ENCODE measurements at regions not wholly inside any gene's neighbourhood (a gene's known extent, or its start where the extent isn't known, plus 50 kb on each side); places are given as distances from the start of the nearest gene placed in this dataset.

GRCh38 chr1:37272626-37273025 is 201.8 kb upstream of the ZC3H12A start (continued):
- TF ChIP-seq ZBTB33 (IDR thresholded peaks at IDR 0.05; ENCODE audit: borderline replicate concordance, low read depth) (no peak), TEAD4 (IDR thresholded peaks at IDR 0.05; ENCODE audit: borderline replicate concordance, insufficient read depth) (no peak), GATA2 (CRISPR knock-in tag; IDR thresholded peaks at IDR 0.05) (no peak), MAX (IDR thresholded peaks at IDR 0.05; ENCODE audit: low read depth) (no peak), NRF1 (IDR thresholded peaks at IDR 0.05; ENCODE audit: low read depth, low read length) (no peak), TAF1 (IDR thresholded peaks at IDR 0.05; ENCODE audit: borderline replicate concordance, low read depth, low read length) (no peak)

- H3K4me2 ChIP-seq: no peak overlapping the region
- H3K79me2 ChIP-seq (ENCODE audit: insufficient read depth): no peaks in the 10 kb centered on the region
- no peaks in the 10 kb centered on the region for H3K9me3 ChIP-seq
- no peak overlapping the region for H2AFZ ChIP-seq (ENCODE audit: low read depth)
- DNase-seq: no peak
- H3K27ac ChIP-seq (ENCODE audit: low read depth in 2 of 2, low read length in 1 of 2): no peak overlapping the region
- H3K4me1 ChIP-seq (ENCODE audit: control insufficient read depth in 1 of 2, insufficient read depth in 2 of 2, low read depth in 1 of 2, low read length in 1 of 2): peaks cover 0 to 14% of the 10 kb centered on the region in 2 experiments; a peak in 1 of 4 replicates
- no peak overlapping the region for H3K9ac ChIP-seq
- no peaks in the 10 kb centered on the region for H3F3A ChIP-seq (replicated peaks; ENCODE audit: insufficient read depth)
- no peaks in the 10 kb centered on the region for H3K9me2 ChIP-seq
- ChIA-PET POLR2A (no interaction called here), CTCF (no interaction called here)
- no peaks in the 10 kb centered on the region for H3K36me3 ChIP-seq (replicated peaks in 1 of 2; ENCODE audit: control insufficient read depth in 1 of 2, insufficient read depth in 2 of 2, low read length in 1 of 2)
- H4K20me1 ChIP-seq (ENCODE audit: insufficient read depth): no peaks in the 10 kb centered on the region
- 15% methylated on average over 2 of the region's 8 CpGs for WGBS (ENCODE audit: low lambda C conversion rate)
- TF ChIP-seq MAX (IDR thresholded peaks at IDR 0.05; ENCODE audit: low read depth) (no peak), RFX5 (IDR thresholded peaks at IDR 0.05; ENCODE audit: low read length) (no peak), ELF1 (IDR thresholded peaks at IDR 0.05) (no peak), FOXJ3 (CRISPR knock-in tag; IDR thresholded peaks at IDR 0.05) (no peak), ZBTB33 (IDR thresholded peaks at IDR 0.05; ENCODE audit: borderline replicate concordance, low read depth) (no peak), PBX3 (IDR thresholded peaks at IDR 0.05) (no peak), CHD2 (IDR thresholded peaks at IDR 0.05; ENCODE audit: low read length, partially characterized antibody) (no peak), FOXM1 (IDR thresholded peaks at IDR 0.05; ENCODE audit: low read depth) (no peak), FOSL2 (IDR thresholded peaks at IDR 0.05; ENCODE audit: borderline replicate concordance, low read depth) (no peak), MXI1 (IDR thresholded peaks at IDR 0.05; ENCODE audit: low read depth, low read length) (no peak), JUND (IDR thresholded peaks at IDR 0.05) (no peak), POLR2AphosphoS5 (IDR thresholded peaks at IDR 0.05; ENCODE audit: low read depth, low read length) (no peak), NFIC (IDR thresholded peaks at IDR 0.05; ENCODE audit: borderline replicate concordance) (no peak), RCOR1 (IDR thresholded peaks at IDR 0.05; ENCODE audit: low read length) (no peak)
- H3K27me3 ChIP-seq (ENCODE audit: insufficient read depth): no peaks in the 10 kb centered on the region
- H3K4me3 ChIP-seq (ENCODE audit: low read depth in 2 of 2, low read length in 1 of 2): no peak overlapping the region
Measured at GRCh38 chr1:37274486-37274885, 199.9 kb upstream of the ZC3H12A start.

All from SK-N-SH (cell line).